Spinal cord (tissue), 9 donors: ENCODE measurements at regions not wholly inside any gene's neighbourhood (a gene's known extent, or its start where the extent isn't known, plus 50 kb on each side); places are given as distances from the start of the nearest gene placed in this dataset.

ENCODE experiments used
- DNase-seq, 6 donors: peaks; one replicate each; pipeline versions ENCODE4 v3.0.0 to v3.0.0-alpha.2; 2013 to 2015; ENCODE audit warnings: low spot score in 6 of 6, low read depth in 4 of 6
- H3K27ac ChIP-seq: one replicate; pipeline ENCODE4 v1.5.1; 2013; ENCODE audit warnings: low read depth, low read length, control low read depth
- H3K27me3 ChIP-seq: one replicate; pipeline ENCODE4 v1.6.1; 2013; ENCODE audit warnings: low read length; ENCODE audit not compliant: control insufficient read depth, insufficient read depth
- H3K36me3 ChIP-seq: one replicate; pipeline ENCODE4 v1.6.1; 2013; ENCODE audit warnings: low read length; ENCODE audit not compliant: control insufficient read depth, insufficient read depth
- H3K4me1 ChIP-seq: one replicate; pipeline ENCODE4 v1.6.1; 2013; ENCODE audit warnings: low read length; ENCODE audit not compliant: control insufficient read depth, insufficient read depth
- H3K4me3 ChIP-seq: one replicate; pipeline ENCODE4 v1.5.1; 2013; ENCODE audit warnings: low read depth, low read length, control low read depth
- H3K9me3 ChIP-seq: one replicate; pipeline ENCODE4 v1.6.1; 2013; ENCODE audit warnings: low read length; ENCODE audit not compliant: control insufficient read depth, insufficient read depth
- WGBS: methylation state at CpG from one replicate; pipeline ENCODE4 v1.1.5; 2013; ENCODE audit warnings: missing lambda C conversion rate; ENCODE audit not compliant: insufficient coverage; 5-methylcytosine and 5-hydroxymethylcytosine counted together
- donor health status: healthy.

DNA sequence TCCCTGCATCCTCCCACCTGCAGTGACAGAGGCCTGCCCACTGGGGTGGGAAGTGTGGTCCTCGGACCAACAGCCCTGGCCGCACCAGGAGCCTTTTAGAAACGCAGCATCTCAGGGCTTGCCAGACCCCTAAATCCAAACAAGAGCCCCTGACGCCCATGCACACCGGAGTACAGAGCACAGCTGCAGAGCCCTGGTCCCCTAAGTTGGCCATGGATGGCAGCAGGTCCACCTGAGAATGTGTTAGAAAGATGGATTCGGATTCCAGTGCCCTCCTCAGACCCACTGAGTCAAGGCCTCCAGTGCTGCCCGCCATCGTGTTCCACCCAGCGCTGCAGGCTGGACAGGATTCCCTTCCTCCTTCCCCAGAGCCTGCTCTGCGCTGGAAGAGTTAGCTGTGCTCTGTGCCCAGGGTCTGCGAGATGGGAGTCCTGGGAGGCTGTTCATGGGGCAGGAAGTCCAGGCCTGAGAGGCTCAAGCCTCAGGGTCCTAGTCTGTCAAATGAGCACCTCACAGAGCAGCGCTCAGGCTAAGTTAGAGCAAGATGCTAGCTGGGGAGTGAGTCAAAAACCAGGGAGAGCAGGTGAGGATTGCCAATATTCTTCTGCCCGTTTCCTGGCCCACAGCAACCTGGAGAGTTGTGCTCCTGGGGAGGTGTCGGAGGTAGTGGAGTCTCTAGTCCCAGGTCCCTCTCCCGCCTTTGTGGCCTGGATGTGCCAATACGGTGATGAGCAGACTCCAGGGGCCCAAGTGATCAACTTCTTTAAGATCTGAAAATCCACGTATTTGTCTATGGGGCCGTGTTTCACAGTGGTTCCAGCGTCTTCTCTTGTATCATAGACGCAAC, 95.9 kb upstream of the GPR26 start:
- Histone ChIP-seq H3K27ac (no peak overlapping the region), H3K27me3 (no peaks in the 10 kb centered on the region), H3K4me1 (no peaks in the 10 kb centered on the region), H3K4me3 (no peak overlapping the region), H3K36me3 (no peaks in the 10 kb centered on the region), H3K9me3 (no peaks in the 10 kb centered on the region)
- WGBS = 91% methylated on average over 14 of the region's 20 CpGs
- no peak for DNase-seq

- H3K27me3 ChIP-seq = no peaks in the 10 kb centered on the region
- no peaks in the 10 kb centered on the region for H3K9me3 ChIP-seq
- no peak for DNase-seq
- no peaks in the 10 kb centered on the region for H3K4me1 ChIP-seq
- WGBS = 88% methylated on average over 8 of the region's 12 CpGs
- no peak overlapping the region for H3K27ac ChIP-seq
- H3K36me3 ChIP-seq = no peaks in the 10 kb centered on the region
- H3K4me3 ChIP-seq = no peak overlapping the region
Observed at GRCh38 chr10:123570898-123571515, 95.1 kb upstream of the GPR26 start.

DNA sequence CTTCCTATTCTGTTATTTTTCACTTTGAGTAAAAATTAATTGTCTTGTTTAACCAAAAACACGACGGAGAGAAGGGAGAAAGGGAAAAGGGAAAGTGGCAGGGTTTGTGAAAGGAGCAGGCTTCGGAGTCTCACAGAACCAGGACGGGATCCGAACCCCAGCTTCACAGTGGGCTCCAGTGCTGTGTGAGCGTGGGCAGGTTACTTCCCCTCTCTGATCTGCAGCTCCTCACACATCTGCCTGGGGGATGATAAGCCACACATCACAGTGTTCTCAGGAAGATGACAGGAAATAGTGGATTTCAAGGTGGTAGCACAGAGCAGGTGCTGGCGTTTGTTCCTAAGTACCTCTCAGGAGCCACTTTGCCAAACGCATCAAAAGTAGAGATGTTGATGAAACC, 94.2 kb upstream of the GPR26 start:
- WGBS = 87% methylated on average over 5 of the region's 8 CpGs
- Histone ChIP-seq H3K4me1 (no peaks in the 10 kb centered on the region), H3K4me3 (no peak overlapping the region), H3K27ac (no peak overlapping the region), H3K27me3 (no peaks in the 10 kb centered on the region), H3K9me3 (no peaks in the 10 kb centered on the region), H3K36me3 (no peaks in the 10 kb centered on the region)
- no peak for DNase-seq

DNA sequence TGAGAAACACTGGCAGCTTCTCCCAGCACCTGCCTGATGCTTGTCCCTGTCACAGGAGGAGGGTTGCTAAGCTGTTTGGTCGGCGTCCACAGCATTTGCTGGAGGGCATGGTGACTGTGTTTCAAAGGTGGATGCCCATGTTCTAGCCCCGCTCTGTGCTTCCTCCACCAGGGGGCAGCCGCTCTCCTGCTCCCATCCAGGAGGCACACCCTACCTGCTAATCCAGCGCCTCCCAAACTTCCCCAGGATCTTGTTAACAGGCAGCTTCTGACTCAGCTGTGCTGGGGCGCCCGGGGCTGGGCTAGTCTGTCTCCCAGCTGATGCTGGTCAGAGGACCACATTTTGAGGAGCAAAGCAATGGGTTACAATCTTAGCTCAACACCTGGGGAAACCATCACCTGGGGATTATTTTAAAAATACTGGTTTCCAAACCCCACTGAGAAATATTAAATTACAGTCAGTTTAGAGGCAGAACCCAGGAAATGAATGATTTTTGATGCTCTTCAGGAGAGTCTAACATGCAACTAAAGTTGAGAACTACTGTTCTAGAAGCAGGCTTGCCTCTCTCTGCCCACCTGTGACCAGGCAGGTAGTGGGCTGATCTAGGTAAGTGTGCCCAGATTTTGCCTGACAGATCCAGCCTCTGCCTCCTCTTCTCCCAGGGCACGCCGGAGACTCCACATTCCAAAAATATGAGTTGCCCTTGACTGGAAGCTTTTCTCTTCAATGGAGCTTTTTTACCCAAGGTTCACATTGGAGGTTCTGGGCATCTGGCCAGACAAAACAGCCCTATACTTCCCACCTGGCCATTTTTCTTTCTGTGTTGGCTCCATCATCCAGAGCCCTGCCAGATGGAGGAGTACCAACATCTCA, 92.7 kb upstream of the GPR26 start:
- no peak overlapping the region for H3K4me3 ChIP-seq
- no peaks in the 10 kb centered on the region for H3K4me1 ChIP-seq
- WGBS = 35% methylated on average over 9 of the region's 9 CpGs
- no peak overlapping the region for H3K27ac ChIP-seq
- no peaks in the 10 kb centered on the region for H3K36me3 ChIP-seq
- no peaks in the 10 kb centered on the region for H3K9me3 ChIP-seq
- DNase-seq = peak in 1 of 6 donors; percentile 42
- no peaks in the 10 kb centered on the region for H3K27me3 ChIP-seq

DNA sequence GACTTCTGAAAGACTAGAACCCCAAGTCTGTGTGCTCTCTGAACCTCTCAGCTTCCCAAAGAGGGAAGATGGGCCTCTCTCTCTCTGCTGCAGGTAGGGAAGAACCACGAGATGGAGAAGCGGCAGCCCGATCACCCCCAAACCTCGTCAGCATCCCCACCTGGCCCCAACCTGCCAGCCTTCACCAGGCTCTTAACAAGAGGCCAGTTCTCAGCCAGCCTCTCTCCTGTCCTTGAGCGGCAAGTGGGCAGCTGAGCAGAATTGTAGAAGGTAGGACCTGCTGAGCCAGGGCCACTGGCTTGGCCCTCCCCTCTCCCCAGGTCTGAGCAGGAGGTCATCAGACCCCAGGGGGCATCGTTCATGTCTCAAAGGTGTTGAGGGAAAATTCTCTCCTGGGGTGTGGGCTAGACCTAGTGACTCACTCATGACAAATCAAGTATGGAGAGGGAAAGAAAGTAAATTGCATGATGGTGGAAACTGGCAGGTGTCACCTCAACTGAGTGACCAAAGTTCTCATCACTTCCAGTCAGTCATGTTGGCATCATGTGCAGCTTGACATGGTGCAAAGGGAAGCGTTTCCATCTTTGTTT, 92.0 kb upstream of the GPR26 start:
- H3K27me3 ChIP-seq = no peaks in the 10 kb centered on the region
- no peaks in the 10 kb centered on the region for H3K4me1 ChIP-seq
- H3K9me3 ChIP-seq = no peaks in the 10 kb centered on the region
- H3K36me3 ChIP-seq = no peaks in the 10 kb centered on the region
- DNase-seq = no peak
- WGBS = 72% methylated on average over 2 of the region's 7 CpGs
- H3K27ac ChIP-seq = no peak overlapping the region
- H3K4me3 ChIP-seq = no peak overlapping the region

DNA sequence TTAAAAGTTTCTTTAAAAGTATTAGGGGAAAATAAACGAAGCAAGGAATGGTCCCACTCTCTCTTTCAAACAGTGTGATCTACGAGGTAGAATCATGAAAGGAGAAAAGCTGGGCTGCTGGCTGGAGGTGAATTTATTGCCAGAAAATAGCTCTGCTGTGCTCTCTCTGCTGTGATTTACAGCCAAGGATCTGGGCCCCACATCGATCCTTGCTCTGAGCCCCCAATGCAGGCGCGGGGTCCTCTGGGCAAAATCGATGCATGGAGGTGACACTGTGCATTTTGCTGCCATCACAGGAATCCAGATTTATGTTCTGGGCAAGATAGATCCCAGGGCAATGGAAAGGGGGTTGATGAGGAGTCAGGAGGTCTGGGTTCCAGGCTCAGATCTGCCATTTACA, 91.0 kb upstream of the GPR26 start:
- no peak for DNase-seq
- Histone ChIP-seq H3K27me3 (peaks cover 7% of the 10 kb centered on the region), H3K4me1 (no peaks in the 10 kb centered on the region), H3K27ac (no peak overlapping the region), H3K4me3 (no peak overlapping the region), H3K36me3 (no peaks in the 10 kb centered on the region), H3K9me3 (no peaks in the 10 kb centered on the region)
- WGBS = 71% methylated on average over 4 of the region's 6 CpGs

- no peaks in the 10 kb centered on the region for H3K36me3 ChIP-seq
- H3K9me3 ChIP-seq = no peaks in the 10 kb centered on the region
- DNase-seq = no peak
- H3K27ac ChIP-seq = no peak overlapping the region
- 86% methylated on average over 3 of the region's 3 CpGs for WGBS
- peaks cover 10% of the 10 kb centered on the region for H3K27me3 ChIP-seq
- H3K4me3 ChIP-seq = no peak overlapping the region
- no peaks in the 10 kb centered on the region for H3K4me1 ChIP-seq
Observed at GRCh38 chr10:123576706-123577105, 89.4 kb upstream of the GPR26 start.

- no peaks in the 10 kb centered on the region for H3K4me1 ChIP-seq
- H3K27me3 ChIP-seq = peaks cover 17% of the 10 kb centered on the region
- H3K4me3 ChIP-seq = no peak overlapping the region
- 65% methylated on average over 4 of the region's 4 CpGs for WGBS
- no peaks in the 10 kb centered on the region for H3K9me3 ChIP-seq
- H3K36me3 ChIP-seq = no peaks in the 10 kb centered on the region
- H3K27ac ChIP-seq = no peak overlapping the region
- DNase-seq = no peak
Observed at GRCh38 chr10:123577921-123578461, 88.2 kb upstream of the GPR26 start.

DNA sequence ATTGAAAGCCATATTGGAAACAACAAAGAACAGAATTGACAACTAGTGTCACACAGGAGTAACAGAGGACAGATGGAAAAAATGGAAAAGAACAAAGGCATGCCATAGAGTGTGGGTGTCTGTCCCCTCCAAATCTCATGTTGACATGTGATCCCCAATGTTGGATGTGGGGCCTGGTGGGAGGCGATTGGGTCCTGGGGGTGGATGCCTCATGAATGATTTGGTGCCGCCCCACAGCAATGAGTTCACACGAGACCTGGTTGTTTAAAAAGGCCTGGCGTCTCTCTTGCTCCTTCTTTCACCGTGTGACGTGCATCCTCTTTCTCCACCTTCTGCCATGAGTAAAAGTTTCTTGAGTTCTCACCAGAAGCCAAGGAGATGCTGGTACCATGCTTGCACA, 87.4 kb upstream of the GPR26 start:
- 88% methylated on average over 6 of the region's 6 CpGs for WGBS
- peaks cover 23% of the 10 kb centered on the region for H3K27me3 ChIP-seq

More for the DNA sequence above, 87.4 kb upstream of the GPR26 start:
- H3K4me3 ChIP-seq = no peak overlapping the region
- peaks cover 2% of the 10 kb centered on the region for H3K4me1 ChIP-seq
- no peaks in the 10 kb centered on the region for H3K36me3 ChIP-seq
- H3K9me3 ChIP-seq = no peaks in the 10 kb centered on the region
- no peak overlapping the region for H3K27ac ChIP-seq
- no peak for DNase-seq
